Neuronal stem cell (in vitro differentiated cells): ENCODE measurements at regions not wholly inside any gene's neighbourhood (a gene's known extent, or its start where the extent isn't known, plus 50 kb on each side); places are given as distances from the start of the nearest gene placed in this dataset.

Source experiments
- DNase-seq: peaks from one replicate; pipeline ENCODE4 v3.0.0-alpha.2; 2013; ENCODE audit warnings: low spot score
- H2AFZ ChIP-seq: one replicate; pipeline ENCODE4 v1.6.1; 2013; ENCODE audit warnings: mild to moderate bottlenecking, low read length, inconsistent platforms
- H2AK5ac ChIP-seq: 2 replicates; pipeline ENCODE4 v1.6.1; 2013; ENCODE audit warnings: low read depth, mild to moderate bottlenecking, inconsistent platforms, low read length, moderate library complexity, mixed read lengths
- H2BK120ac ChIP-seq: 2 replicates; pipeline ENCODE4 v1.6.1; 2013; ENCODE audit warnings: low read depth, mild to moderate bottlenecking, inconsistent platforms, low read length, moderate library complexity, mixed read lengths
- H2BK12ac ChIP-seq: one replicate; pipeline ENCODE4 v1.6.1; 2013; ENCODE audit warnings: low read length, inconsistent platforms
- H2BK15ac ChIP-seq: 2 replicates; pipeline ENCODE4 v1.6.1; 2013; ENCODE audit warnings: mild to moderate bottlenecking, low read length, inconsistent platforms, mixed read lengths
- H2BK5ac ChIP-seq: one replicate; pipeline ENCODE4 v1.6.1; 2013; ENCODE audit warnings: inconsistent platforms, mild to moderate bottlenecking, low read length, moderate library complexity
- H3K14ac ChIP-seq: one replicate; pipeline ENCODE4 v1.6.1; 2013; ENCODE audit warnings: low read length, inconsistent platforms
- H3K18ac ChIP-seq: 2 replicates; pipeline ENCODE4 v1.6.1; 2013; ENCODE audit warnings: low read length, inconsistent platforms
- H3K23ac ChIP-seq: 2 replicates; pipeline ENCODE4 v1.6.1; 2013; ENCODE audit warnings: low read depth, mild to moderate bottlenecking, mixed read lengths, low read length, inconsistent platforms; ENCODE audit not compliant: poor library complexity
- H3K27ac ChIP-seq: replicated peaks from 3 replicates; pipeline ENCODE4 v1.5.1; 2013; ENCODE audit warnings: low read length, inconsistent platforms
- H3K27me3 ChIP-seq, 3 experiments: 2 replicates each; pipeline ENCODE4 v1.6.1; 2013; ENCODE audit warnings: low read length in 3 of 3, mild to moderate bottlenecking in 2 of 3, inconsistent platforms in 1 of 3, low read depth in 1 of 3, mixed read lengths in 1 of 3, moderate library complexity in 1 of 3; ENCODE audit not compliant: control insufficient read depth in 3 of 3, insufficient read depth in 3 of 3
- H3K36me3 ChIP-seq, 2 donors: replicated peaks in 1 of 2; 2 replicates each; pipeline ENCODE4 v1.6.1; 2013; ENCODE audit warnings: low read length in 2 of 2; ENCODE audit not compliant: control insufficient read depth in 2 of 2, insufficient read depth in 2 of 2
- H3K4ac ChIP-seq: 2 replicates; pipeline ENCODE4 v1.6.1; 2013; ENCODE audit warnings: inconsistent platforms, mild to moderate bottlenecking, low read length, moderate library complexity
- H3K4me1 ChIP-seq, 2 donors: 1 replicate in 1 of 2; 2 replicates in 1 of 2; pipeline ENCODE4 v1.6.1; 2013; ENCODE audit warnings: low read length in 2 of 2, low read depth in 1 of 2; ENCODE audit not compliant: control insufficient read depth in 2 of 2, insufficient read depth in 1 of 2
- H3K4me2 ChIP-seq: one replicate; pipeline ENCODE4 v1.6.1; 2013; ENCODE audit warnings: mild to moderate bottlenecking, low read length, inconsistent platforms; ENCODE audit not compliant: insufficient read depth, poor library complexity, severe bottlenecking
- H3K4me3 ChIP-seq, 2 donors: 2 replicates each; pipeline ENCODE4 v1.5.1; 2013; ENCODE audit warnings: low read length in 2 of 2, mild to moderate bottlenecking in 2 of 2, inconsistent platforms in 1 of 2, moderate library complexity in 1 of 2
- H3K79me1 ChIP-seq: one replicate; pipeline ENCODE4 v1.6.1; 2013; ENCODE audit warnings: low read depth, mild to moderate bottlenecking, inconsistent platforms, low read length, moderate library complexity
- H3K9ac ChIP-seq: one replicate; pipeline ENCODE4 v1.6.1; 2013; ENCODE audit warnings: mild to moderate bottlenecking, low read depth, low read length, inconsistent platforms; ENCODE audit not compliant: poor library complexity
- H3K9me3 ChIP-seq, 2 donors: replicated peaks in 1 of 2; 2 replicates each; pipeline versions ENCODE3 to v1.6.1; 2013; ENCODE audit warnings: low read length in 2 of 2, mild to moderate bottlenecking in 2 of 2, inconsistent platforms in 1 of 2, low read depth in 1 of 2, mixed read lengths in 1 of 2, moderate library complexity in 1 of 2; ENCODE audit not compliant: control insufficient read depth in 2 of 2, insufficient read depth in 1 of 2
- H4K8ac ChIP-seq: one replicate; pipeline ENCODE4 v1.6.1; 2013; ENCODE audit warnings: low read depth, mild to moderate bottlenecking, inconsistent platforms, low read length, moderate library complexity
- H4K91ac ChIP-seq: one replicate; pipeline ENCODE4 v1.6.1; 2013; ENCODE audit warnings: low read length, low read depth, mild to moderate bottlenecking, inconsistent platforms; ENCODE audit not compliant: poor library complexity
- WGBS, 2 donors: extraction: QIAGEN DNeasy Blood & Tissue Kit; methylation state at CpG; one replicate each; pipeline ENCODE4 v1.1.7; 2013; ENCODE audit warnings: missing lambda C conversion rate in 2 of 2, mixed read lengths in 1 of 2; ENCODE audit not compliant: insufficient read length in 2 of 2, insufficient replicate concordance in 1 of 2; ENCODE audit errors: extremely low coverage in 2 of 2; 5-methylcytosine and 5-hydroxymethylcytosine counted together

- no peak overlapping the region for H4K91ac ChIP-seq
These were observed 217.4 kb upstream of the CD96 start for GRCh38 chr3:111324645-111325044.

GRCh38 chr3:111325160-111325718, 216.8 kb upstream of the CD96 start:
- H3K4me3 ChIP-seq: no peak overlapping the region

More at GRCh38 chr3:111324645-111325044, 217.4 kb upstream of the CD96 start:
- Histone ChIP-seq H2BK12ac (no peak overlapping the region), H3K14ac (no peak overlapping the region), H3K9me3 (no peaks in the 10 kb centered on the region), H3K79me1 (no peaks in the 10 kb centered on the region), H3K36me3 (no peaks in the 10 kb centered on the region), H3K4me1 (peaks cover 0 to 5% of the 10 kb centered on the region in 2 donors), H3K23ac (no peak overlapping the region), H3K27ac (no peak overlapping the region), H2BK5ac (no peak overlapping the region), H4K8ac (no peak overlapping the region), H2AFZ (no peak overlapping the region), H2BK15ac (no peak overlapping the region), H3K4me3 (no peak overlapping the region), H3K4ac (no peak overlapping the region), H3K4me2 (no peak overlapping the region), H3K9ac (no peak overlapping the region), H3K18ac (no peak overlapping the region), H2BK120ac (no peak overlapping the region), H3K27me3 (no peaks in the 10 kb centered on the region), H2AK5ac (no peak overlapping the region)
- DNase-seq: no peak
- no CpG with 5 or more reads among the region's 1 CpG for WGBS, 2 donors

GRCh38 chr3:111326144-111326995, 215.6 kb upstream of the CD96 start:
- WGBS, 2 donors: no CpG with 5 or more reads among the region's 4 CpGs
- no peak overlapping the region for H2BK15ac ChIP-seq

More at GRCh38 chr3:111325160-111325718, 216.8 kb upstream of the CD96 start:
- Histone ChIP-seq H3K23ac (no peak overlapping the region), H3K18ac (no peak overlapping the region), H3K4ac (no peak overlapping the region), H3K36me3 (no peaks in the 10 kb centered on the region), H3K27ac (no peak overlapping the region), H3K79me1 (no peaks in the 10 kb centered on the region), H2AK5ac (no peak overlapping the region), H3K9ac (no peak overlapping the region), H2AFZ (no peak overlapping the region), H2BK120ac (no peak overlapping the region), H2BK15ac (no peak overlapping the region), H4K91ac (no peak overlapping the region), H3K14ac (no peak overlapping the region), H2BK12ac (no peak overlapping the region), H3K27me3 (no peaks in the 10 kb centered on the region), H3K9me3 (no peaks in the 10 kb centered on the region), H4K8ac (no peak overlapping the region), H3K4me1 (peaks cover 0 to 5% of the 10 kb centered on the region in 2 donors), H2BK5ac (no peak overlapping the region), H3K4me2 (no peak overlapping the region)
- DNase-seq: no peak
- no CpG with 5 or more reads among the region's 4 CpGs for WGBS, 2 donors

GRCh38 chr3:111331306-111331705, 210.7 kb upstream of the CD96 start:
- Histone ChIP-seq H3K4me1 (peaks cover 4 to 8% of the 10 kb centered on the region in 2 donors), H3K27me3 (no peaks in the 10 kb centered on the region), H4K8ac (no peak overlapping the region), H2AK5ac (no peak overlapping the region), H4K91ac (no peak overlapping the region), H3K14ac (no peak overlapping the region), H3K79me1 (no peaks in the 10 kb centered on the region), H2BK12ac (no peak overlapping the region), H3K4me2 (no peak overlapping the region), H3K4ac (no peak overlapping the region), H3K9me3 (no peaks in the 10 kb centered on the region), H3K18ac (no peak overlapping the region), H2BK5ac (no peak overlapping the region), H3K27ac (no peak overlapping the region), H2BK120ac (no peak overlapping the region), H2BK15ac (no peak overlapping the region), H3K23ac (no peak overlapping the region), H3K9ac (no peak overlapping the region), H3K4me3 (no peak overlapping the region), H3K36me3 (no peaks in the 10 kb centered on the region), H2AFZ (no peak overlapping the region)
- no CpG with 5 or more reads among the region's 1 CpG for WGBS, 2 donors
- DNase-seq: no peak

More at GRCh38 chr3:111326144-111326995, 215.6 kb upstream of the CD96 start:
- Histone ChIP-seq H3K4me3 (no peak overlapping the region), H3K4me1 (peaks cover 0 to 5% of the 10 kb centered on the region in 2 donors), H2BK12ac (no peak overlapping the region), H3K9me3 (no peaks in the 10 kb centered on the region), H2BK120ac (no peak overlapping the region), H2AK5ac (no peak overlapping the region), H4K91ac (no peak overlapping the region), H3K23ac (no peak overlapping the region), H3K4me2 (no peak overlapping the region), H2AFZ (no peak overlapping the region), H3K18ac (no peak overlapping the region), H2BK5ac (no peak overlapping the region), H3K27ac (no peak overlapping the region), H4K8ac (no peak overlapping the region), H3K36me3 (no peaks in the 10 kb centered on the region), H3K4ac (no peak overlapping the region), H3K79me1 (no peaks in the 10 kb centered on the region), H3K27me3 (no peaks in the 10 kb centered on the region), H3K14ac (no peak overlapping the region), H3K9ac (no peak overlapping the region)
- no peak for DNase-seq
